BE2C (cell line): ENCODE measurements at regions not wholly inside any gene's neighbourhood (a gene's known extent, or its start where the extent isn't known, plus 50 kb on each side); places are given as distances from the start of the nearest gene placed in this dataset.

ENCODE experiments used
- DNase-seq: peaks from one replicate; pipeline ENCODE4 v3.0.0-alpha.2; 2020
- H3K27me3 ChIP-seq: fragments of 250-450 bp; sonication (Bioruptor Pico); 2 replicates; pipeline ENCODE4 v1.5.1; 2020; ENCODE audit warnings: mild to moderate bottlenecking
- H3K36me3 ChIP-seq: fragments of 250-450 bp; sonication (Bioruptor Pico); 2 replicates; pipeline ENCODE4 v1.5.1; 2020; ENCODE audit warnings: mild to moderate bottlenecking
- H3K4me1 ChIP-seq: fragments of 250-450 bp; sonication (Bioruptor Pico); 2 replicates; pipeline ENCODE4 v1.5.1; 2020
- H3K4me3 ChIP-seq: 2 replicates; pipeline ENCODE4 v1.5.1; 2011; ENCODE audit warnings: low read depth, low read length
- H3K9me3 ChIP-seq: fragments of 250-450 bp; sonication (Bioruptor Pico); 2 replicates; pipeline ENCODE4 v1.5.1; 2020
- TF ChIP-seq, protein P1 (sequence below): IDR thresholded peaks from 2 replicates; pipeline ENCODE4 v1.5.1; 2012; ENCODE audit warnings: mild to moderate bottlenecking, low read depth, low read length

- H3K36me3 ChIP-seq: no peaks in the 10 kb centered on the region
- TF ChIP-seq, protein P1, sequence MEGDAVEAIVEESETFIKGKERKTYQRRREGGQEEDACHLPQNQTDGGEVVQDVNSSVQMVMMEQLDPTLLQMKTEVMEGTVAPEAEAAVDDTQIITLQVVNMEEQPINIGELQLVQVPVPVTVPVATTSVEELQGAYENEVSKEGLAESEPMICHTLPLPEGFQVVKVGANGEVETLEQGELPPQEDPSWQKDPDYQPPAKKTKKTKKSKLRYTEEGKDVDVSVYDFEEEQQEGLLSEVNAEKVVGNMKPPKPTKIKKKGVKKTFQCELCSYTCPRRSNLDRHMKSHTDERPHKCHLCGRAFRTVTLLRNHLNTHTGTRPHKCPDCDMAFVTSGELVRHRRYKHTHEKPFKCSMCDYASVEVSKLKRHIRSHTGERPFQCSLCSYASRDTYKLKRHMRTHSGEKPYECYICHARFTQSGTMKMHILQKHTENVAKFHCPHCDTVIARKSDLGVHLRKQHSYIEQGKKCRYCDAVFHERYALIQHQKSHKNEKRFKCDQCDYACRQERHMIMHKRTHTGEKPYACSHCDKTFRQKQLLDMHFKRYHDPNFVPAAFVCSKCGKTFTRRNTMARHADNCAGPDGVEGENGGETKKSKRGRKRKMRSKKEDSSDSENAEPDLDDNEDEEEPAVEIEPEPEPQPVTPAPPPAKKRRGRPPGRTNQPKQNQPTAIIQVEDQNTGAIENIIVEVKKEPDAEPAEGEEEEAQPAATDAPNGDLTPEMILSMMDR: no peak
- no peaks in the 10 kb centered on the region for H3K27me3 ChIP-seq
- no peak for DNase-seq
- no peaks in the 10 kb centered on the region for H3K4me1 ChIP-seq
- H3K4me3 ChIP-seq: no peak overlapping the region
- H3K9me3 ChIP-seq: no peaks in the 10 kb centered on the region
Observed at GRCh38 chr18:73976433-73976832, 171.2 kb downstream of the FBXO15 start.

- H3K4me1 ChIP-seq: no peaks in the 10 kb centered on the region
- no peaks in the 10 kb centered on the region for H3K27me3 ChIP-seq
- H3K9me3 ChIP-seq: no peaks in the 10 kb centered on the region
- H3K36me3 ChIP-seq: no peaks in the 10 kb centered on the region
- TF ChIP-seq, protein P1: no peak
- no peak for DNase-seq
- H3K4me3 ChIP-seq: no peak overlapping the region
Observed at GRCh38 chr18:73975266-73975665, 172.4 kb downstream of the FBXO15 start.

DNA sequence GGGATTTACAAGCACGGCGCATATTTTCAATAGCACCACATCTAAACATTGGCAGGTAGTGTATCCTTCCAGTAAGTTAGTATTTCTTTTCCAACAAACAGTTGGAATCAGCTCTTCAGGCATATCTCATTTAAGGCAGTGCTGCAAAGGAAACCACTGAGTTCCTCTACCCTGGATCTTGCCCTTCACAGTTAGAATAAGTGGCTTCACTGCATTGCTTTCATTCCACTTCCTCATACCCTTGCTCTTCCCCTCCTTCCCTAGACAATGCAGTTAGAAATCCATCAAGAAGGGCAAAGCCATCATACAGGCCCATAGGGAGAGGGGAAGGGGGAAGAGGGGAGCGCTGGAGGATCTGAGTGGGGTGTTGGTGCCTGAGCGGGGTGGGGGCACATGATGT, 173.7 kb downstream of the FBXO15 start:
- Histone ChIP-seq H3K36me3 (no peaks in the 10 kb centered on the region), H3K4me1 (no peaks in the 10 kb centered on the region), H3K4me3 (no peak overlapping the region), H3K9me3 (no peaks in the 10 kb centered on the region), H3K27me3 (no peaks in the 10 kb centered on the region)
- TF ChIP-seq, protein P1: no peak
- DNase-seq: no peak

- Histone ChIP-seq H3K4me1 (no peaks in the 10 kb centered on the region), H3K27me3 (no peaks in the 10 kb centered on the region), H3K4me3 (no peak overlapping the region), H3K9me3 (no peaks in the 10 kb centered on the region), H3K36me3 (no peaks in the 10 kb centered on the region)
- TF ChIP-seq, protein P1: no peak
- no peak for DNase-seq
Observed at GRCh38 chr18:73966954-73967353, 180.7 kb downstream of the FBXO15 start.

- TF ChIP-seq, protein P1: no peak
- Histone ChIP-seq H3K4me1 (no peaks in the 10 kb centered on the region), H3K9me3 (no peaks in the 10 kb centered on the region), H3K27me3 (no peaks in the 10 kb centered on the region), H3K36me3 (no peaks in the 10 kb centered on the region), H3K4me3 (no peak overlapping the region)
- no peak for DNase-seq
Observed at GRCh38 chr18:73962256-73962655, 185.4 kb downstream of the FBXO15 start.

GRCh38 chr18:73961804-73962203, 185.8 kb downstream of the FBXO15 start:
- TF ChIP-seq, protein P1: no peak
- no peaks in the 10 kb centered on the region for H3K9me3 ChIP-seq
- H3K4me3 ChIP-seq: no peak overlapping the region
- H3K36me3 ChIP-seq: no peaks in the 10 kb centered on the region
- no peaks in the 10 kb centered on the region for H3K4me1 ChIP-seq
- no peaks in the 10 kb centered on the region for H3K27me3 ChIP-seq
- no peak for DNase-seq
